ENCODE measurements at regions not wholly inside any gene's neighbourhood (a gene's known extent, or its start where the extent isn't known, plus 50 kb on each side); places are given as distances from the start of the nearest gene placed in this dataset.

DNA sequence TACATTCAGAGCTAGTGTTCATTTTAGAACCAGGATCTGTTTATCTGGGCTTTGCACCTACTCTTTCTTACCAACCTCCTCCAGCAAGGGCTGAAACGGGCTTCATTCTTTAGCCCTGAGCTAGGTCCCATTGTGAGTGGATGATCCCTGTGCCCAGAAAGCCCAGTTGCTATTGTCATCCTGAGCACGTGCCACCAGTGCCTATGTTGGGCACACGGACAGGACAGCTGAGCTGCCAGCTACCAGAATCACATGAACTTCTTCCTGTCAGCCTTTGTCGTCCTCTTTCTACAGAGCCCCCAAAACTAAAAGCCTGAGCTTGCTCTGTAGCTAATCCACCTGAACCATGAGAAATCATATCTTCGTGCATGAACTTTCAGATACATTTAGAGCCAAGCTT is 74.4 kb upstream of the NTM start:
- TF ChIP-seq SKIL (IDR thresholded peaks at IDR 0.05; ENCODE audit: low read depth, poor library complexity, severe bottlenecking) = no peak
- TF ChIP-seq STAT1 (conservative IDR thresholded peaks at IDR 0.05) = no peak
- TF ChIP-seq, protein P1, sequence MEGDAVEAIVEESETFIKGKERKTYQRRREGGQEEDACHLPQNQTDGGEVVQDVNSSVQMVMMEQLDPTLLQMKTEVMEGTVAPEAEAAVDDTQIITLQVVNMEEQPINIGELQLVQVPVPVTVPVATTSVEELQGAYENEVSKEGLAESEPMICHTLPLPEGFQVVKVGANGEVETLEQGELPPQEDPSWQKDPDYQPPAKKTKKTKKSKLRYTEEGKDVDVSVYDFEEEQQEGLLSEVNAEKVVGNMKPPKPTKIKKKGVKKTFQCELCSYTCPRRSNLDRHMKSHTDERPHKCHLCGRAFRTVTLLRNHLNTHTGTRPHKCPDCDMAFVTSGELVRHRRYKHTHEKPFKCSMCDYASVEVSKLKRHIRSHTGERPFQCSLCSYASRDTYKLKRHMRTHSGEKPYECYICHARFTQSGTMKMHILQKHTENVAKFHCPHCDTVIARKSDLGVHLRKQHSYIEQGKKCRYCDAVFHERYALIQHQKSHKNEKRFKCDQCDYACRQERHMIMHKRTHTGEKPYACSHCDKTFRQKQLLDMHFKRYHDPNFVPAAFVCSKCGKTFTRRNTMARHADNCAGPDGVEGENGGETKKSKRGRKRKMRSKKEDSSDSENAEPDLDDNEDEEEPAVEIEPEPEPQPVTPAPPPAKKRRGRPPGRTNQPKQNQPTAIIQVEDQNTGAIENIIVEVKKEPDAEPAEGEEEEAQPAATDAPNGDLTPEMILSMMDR (IDR thresholded peaks at IDR 0.05 in 2 of 3, conservative IDR thresholded peaks at IDR 0.05 in 1 of 3; ENCODE audit: control insufficient read depth in 2 of 3, extremely low read depth in 1 of 3, insufficient read depth in 1 of 3, low read depth in 3 of 3, low read length in 3 of 3) = no peak
- TF ChIP-seq FOS (IDR thresholded peaks at IDR 0.05; ENCODE audit: borderline replicate concordance, extremely low read depth, insufficient read length) = no peak
- TF ChIP-seq, protein P2, sequence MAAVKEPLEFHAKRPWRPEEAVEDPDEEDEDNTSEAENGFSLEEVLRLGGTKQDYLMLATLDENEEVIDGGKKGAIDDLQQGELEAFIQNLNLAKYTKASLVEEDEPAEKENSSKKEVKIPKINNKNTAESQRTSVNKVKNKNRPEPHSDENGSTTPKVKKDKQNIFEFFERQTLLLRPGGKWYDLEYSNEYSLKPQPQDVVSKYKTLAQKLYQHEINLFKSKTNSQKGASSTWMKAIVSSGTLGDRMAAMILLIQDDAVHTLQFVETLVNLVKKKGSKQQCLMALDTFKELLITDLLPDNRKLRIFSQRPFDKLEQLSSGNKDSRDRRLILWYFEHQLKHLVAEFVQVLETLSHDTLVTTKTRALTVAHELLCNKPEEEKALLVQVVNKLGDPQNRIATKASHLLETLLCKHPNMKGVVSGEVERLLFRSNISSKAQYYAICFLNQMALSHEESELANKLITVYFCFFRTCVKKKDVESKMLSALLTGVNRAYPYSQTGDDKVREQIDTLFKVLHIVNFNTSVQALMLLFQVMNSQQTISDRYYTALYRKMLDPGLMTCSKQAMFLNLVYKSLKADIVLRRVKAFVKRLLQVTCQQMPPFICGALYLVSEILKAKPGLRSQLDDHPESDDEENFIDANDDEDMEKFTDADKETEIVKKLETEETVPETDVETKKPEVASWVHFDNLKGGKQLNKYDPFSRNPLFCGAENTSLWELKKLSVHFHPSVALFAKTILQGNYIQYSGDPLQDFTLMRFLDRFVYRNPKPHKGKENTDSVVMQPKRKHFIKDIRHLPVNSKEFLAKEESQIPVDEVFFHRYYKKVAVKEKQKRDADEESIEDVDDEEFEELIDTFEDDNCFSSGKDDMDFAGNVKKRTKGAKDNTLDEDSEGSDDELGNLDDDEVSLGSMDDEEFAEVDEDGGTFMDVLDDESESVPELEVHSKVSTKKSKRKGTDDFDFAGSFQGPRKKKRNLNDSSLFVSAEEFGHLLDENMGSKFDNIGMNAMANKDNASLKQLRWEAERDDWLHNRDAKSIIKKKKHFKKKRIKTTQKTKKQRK (IDR thresholded peaks at IDR 0.05; ENCODE audit: low read depth, low read length) = no peak
- TF ChIP-seq SIX5 (IDR thresholded peaks at IDR 0.05; ENCODE audit: low read depth, low read length, severe bottlenecking) = no peak
- no peak for TF ChIP-seq TAF1 (IDR thresholded peaks at IDR 0.05; ENCODE audit: borderline replicate concordance, low read depth, low read length)
- TF ChIP-seq HDAC2 (IDR thresholded peaks at IDR 0.05) = no peak

All from GM12878 (cell line).